ENCODE measurements at regions not wholly inside any gene's neighbourhood (a gene's known extent, or its start where the extent isn't known, plus 50 kb on each side); places are given as distances from the start of the nearest gene placed in this dataset.
A peak's percentile ranks its signal among the peaks of the same experiment; 100 is the strongest.
"Not testable (repeated sequence)": the region's sequence is repeated elsewhere in the genome, so short reads cannot be mapped to it uniquely, and the experiment has no call there.

DNA sequence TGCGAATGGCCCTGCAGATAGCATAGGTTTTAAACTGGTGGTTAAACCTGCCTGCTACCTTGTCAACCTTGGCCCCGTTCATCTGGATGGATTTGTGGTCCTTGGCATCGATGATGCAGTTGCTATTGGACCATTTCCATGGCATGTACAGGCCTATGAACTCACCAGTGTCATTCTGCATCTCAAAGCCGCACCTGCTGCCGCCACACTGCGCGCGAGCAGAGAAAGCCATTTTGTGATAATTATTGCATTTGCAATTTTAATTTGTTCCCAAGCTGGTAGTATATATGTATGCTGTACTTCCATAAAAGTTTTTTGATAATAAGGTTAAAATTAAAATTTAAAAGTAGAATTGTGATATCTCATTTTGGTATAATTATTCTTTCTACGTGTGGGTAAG, 94.8 kb upstream of the UXS1 start:
- no peak for DNase-seq

DNA sequence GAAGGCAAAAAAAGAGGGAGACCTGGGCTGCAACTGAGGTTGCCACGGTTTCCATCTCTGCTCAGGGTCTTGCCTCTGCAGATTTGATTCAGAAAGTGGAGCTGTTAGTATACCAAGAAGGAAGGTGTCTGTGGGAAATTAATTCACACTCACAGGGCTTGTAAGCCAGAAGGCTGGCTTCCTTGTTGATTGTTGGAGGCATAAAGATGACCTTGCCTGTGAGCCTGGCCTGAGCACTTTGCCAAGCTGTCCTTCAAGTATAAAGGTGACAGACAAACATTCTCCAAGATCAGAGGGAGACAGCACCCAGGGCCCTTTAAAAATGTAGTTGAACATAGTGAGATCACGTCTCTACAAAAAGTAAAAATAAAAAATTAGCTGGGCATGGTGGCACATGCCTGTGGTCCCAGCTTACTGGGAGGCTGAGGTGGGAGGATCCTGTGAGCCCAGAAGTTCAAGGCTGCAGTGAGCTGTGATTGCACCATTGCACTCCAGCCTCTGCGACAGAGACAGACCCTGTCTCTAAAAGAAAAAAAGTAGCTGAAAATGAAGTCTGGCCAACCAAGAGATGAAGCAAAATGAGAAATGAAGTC, 91.2 kb upstream of the UXS1 start:
- DNase-seq: no peak

DNA sequence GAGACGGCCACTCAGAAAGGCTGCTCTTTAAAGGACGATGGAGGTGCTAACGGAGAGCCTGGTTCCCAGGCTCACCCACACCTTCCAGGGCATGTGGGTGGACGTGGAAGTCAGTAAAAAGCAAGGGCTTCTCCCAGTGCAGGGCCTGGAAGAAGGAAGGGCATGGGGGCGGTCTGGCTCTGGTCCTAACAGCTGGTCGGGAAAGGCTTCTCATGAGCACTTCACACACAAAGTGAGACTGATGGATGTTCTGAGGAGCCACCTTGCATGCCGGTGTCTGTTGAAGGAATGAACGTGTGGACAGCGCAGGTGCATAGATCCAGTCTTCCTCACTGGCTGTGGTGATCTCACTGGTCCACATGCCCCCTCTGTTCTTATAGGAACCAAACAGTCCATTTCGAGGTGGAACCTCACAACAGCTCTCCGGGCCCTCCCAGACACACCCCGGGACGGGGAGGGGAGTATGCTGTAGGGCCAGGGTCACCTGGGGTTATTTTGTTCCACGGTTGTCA, 90.6 kb upstream of the UXS1 start:
- no peak for DNase-seq

DNA sequence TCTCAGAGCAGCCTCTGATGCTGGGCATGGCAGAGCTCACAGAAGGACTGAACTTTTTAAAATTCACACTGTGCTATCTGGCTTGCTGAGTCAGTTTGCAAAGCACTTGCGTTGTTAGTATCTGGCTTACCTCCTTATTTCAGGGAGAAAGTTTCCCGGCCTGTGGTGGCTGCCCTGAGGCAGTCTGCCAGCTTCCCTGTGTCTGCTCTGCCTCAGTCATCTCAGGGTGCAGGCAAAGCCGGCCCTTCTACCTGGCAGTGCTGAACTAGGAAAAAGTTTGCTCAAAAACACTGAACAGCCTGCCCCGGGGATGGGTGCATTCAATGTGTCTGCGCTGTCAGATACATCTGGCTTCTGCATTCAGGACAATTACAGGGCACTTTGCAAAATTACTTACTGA, 90.2 kb upstream of the UXS1 start:
- no peak for DNase-seq

DNA sequence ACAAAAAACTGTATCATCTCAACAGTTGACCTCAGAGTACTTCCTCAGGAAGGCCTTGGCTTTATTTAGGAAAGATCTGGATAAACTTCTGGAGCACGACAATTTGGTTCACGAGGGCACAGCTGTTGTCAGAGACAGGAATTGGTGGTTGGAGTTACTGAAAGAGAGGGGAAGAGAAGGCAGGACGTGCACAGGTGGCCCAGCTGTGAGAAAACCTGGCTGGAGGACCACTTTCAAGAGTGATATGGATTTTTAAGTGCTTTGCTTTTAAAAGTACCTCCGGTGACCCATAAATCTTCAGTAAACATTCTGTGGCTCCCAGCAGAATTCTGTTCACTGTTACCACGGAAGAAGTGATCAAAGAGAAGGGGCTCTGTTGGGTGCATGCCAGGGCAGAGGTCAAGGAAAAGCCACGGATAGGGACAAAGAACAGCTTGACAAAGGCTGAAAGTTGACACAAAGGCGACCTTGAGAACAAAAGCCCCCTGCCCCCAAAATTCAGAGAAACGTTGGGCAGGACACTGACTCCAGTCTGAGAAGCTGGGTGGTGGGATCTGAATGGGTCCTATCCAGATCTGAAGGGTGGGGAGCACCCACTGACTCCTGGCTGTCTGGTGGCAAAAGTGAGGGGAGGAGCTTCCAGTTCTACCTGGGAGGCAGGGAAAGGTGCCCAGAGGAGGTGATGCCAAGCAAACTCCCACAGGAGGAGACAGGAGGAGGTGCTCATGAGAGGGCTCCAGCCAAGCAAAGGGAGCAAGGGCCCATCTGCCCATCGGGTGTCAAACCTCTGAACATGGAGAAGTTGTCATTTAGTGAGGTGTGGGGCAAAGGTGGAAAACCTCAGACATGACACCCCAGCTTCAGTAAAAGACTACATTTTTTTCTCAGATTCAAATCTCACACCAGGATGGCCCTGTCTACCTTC, 89.4 kb upstream of the UXS1 start:
- DNase-seq: not testable (repeated sequence)

DNA sequence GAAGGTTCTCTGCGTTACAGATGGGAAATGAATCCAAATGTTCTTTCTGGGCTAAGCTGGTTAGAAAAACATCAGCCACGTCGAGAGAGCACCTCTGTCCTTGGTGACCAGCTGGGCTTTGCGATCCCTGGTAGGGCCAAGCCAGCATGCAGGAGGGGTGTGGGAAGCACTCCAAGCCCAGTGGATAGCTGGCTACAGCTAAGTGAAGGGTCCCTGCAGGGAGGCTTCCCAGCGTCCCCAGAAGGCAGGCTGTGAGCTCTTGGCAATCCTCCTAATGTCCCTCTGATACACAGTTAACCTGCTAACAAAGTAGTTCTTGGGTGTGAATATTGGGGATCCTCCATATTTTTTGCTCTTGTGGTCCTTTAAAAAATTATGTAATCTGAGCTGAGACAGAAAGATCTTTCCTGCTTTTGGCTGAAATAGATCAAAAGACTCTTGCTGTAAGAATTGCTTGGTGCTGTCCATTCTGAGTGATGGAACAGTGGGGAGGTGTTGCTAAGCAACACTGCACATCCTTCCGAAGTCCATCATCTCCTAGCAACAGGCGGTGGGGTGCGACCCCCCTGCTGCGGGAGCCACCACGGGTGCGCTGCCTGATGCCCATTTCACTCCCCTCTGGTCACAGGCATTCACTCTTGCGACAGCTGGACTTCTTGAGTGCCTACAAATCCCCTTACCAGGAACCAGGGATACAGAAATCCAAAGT, 88.5 kb upstream of the UXS1 start:
- DNase-seq: no peak

DNA sequence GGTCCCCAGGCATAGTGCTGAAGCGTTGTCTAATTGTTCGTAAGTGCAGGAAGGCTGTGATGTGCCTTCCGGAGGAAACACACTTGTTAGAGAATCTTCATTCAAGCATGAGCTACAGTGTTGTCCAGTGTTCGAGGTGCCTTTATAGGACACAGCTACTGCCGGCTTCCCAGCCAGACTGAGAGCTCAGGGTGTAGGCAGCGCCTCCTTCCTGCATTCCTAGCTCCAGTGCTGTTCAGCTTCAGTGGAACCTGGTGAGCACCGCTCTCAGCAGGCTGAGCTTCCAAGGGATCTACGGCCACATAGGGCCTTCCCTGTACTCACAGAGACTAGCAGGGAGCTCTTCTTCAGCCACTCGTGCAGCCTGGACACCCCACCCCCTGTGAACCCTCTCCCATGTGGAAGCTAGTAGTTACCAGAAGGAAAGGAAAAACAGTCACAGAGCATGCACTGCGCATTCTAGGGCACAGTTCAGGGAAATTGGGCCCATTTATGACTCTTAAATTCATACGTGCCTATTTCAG, 87.9 kb upstream of the UXS1 start:
- not testable (repeated sequence) for DNase-seq

DNA sequence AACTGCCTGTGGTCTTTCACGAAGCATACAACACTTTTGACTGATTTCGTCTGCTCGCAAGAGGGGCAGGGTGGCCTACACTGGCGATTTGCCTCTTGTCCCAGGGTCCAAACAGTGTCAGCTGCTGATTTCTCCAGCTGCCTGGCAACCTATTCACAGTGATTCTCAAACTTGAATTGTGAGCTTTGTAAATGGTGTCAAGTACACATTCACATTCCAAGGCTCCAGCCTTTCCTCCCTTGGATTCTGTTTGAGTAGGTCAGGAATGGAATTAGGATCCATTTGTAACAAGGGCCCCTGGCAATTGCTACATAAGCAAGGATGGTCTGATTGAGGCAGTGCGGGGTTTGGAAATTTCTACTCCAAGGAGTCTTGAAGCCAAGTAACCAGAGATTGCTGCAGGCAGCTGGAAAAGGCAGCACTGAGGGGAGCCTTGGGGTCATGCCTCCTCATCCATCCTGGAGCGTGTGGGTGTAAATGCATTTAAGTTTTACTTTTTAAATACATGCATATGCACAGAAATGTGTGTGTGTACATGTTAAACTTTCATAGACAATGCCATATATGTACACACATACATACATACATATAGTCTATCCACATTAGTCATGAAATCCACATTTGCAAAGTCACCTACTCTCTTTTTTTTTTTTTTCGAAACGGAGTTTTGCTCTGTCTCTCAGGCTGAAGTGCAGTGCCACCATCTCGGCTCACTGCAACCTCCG, 86.8 kb upstream of the UXS1 start:
- no peak for DNase-seq

DNA sequence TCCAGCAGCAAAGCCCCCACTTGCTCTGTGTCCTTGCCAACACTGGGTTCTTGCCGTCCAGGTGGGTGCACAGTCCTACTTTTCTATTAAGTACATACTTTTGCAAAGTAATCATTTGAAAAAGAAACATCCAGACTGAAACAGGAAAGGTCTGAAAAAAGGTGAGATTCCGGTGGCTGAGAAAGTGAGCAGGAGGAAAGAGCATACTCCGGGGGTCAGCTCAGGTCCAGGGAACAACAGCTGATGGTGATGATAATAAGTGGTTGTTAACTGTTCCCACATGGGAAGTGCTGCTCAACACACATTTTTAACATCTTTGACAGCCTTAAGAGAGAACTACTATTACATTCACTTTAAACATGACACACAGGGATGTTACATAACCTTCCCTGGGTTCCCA, 86.1 kb upstream of the UXS1 start:
- no peak for DNase-seq

DNA sequence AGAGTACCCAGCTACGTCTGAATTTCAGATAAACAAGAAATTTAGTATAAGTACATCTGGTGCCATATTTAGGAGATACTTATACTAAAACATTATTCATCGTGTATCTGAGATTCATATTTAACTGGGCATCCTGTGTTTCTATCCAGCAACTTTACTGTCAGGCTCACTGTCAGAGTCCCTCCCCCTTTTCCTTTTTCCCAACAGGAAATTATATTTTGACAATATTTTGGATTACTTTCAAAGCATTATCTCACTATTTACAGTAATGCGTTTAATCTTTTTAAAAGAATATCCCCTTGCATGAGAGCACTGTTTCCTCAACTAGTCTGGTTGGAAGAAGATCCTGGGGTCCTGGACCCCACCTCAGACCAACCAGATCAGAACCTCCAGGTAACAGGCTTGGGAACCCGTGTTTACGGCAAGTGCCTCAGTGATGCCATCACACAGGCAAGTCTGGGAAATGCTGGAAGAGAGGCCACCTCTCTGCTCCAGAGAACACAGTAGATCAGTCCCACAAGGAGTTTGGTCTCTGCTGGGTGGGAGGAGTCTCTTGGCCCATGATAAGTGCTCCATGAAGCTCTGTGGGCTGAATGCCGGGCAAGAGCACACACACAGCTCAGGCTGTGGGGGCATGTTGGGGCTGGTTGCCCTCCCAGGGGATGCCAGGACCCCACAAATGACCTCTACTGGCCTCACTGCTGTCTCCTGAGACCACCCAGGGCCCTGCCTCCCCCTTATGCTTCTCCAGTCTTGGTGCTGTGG, 84.2 kb upstream of the UXS1 start:
- DNase-seq: no peak

DNA sequence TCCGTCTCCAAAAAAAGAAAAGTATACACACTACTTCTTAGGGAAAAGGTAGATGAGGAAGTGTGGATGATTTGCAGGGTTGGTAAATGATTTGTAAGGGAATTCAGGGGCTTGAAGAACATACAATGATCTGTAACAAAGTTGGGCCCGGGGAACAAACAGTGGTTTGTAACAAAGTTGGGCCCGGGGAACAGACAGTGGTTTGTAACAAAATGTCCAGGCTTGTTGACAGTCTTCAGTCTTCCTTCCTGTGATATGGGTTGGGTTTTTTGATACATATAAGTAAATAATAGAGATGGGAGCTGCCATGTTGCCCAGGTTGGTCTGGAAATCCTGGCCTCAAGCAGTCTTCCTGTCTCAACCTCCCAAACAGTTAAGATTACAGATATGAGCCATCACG, 83.3 kb upstream of the UXS1 start:
- no peak for DNase-seq

DNA sequence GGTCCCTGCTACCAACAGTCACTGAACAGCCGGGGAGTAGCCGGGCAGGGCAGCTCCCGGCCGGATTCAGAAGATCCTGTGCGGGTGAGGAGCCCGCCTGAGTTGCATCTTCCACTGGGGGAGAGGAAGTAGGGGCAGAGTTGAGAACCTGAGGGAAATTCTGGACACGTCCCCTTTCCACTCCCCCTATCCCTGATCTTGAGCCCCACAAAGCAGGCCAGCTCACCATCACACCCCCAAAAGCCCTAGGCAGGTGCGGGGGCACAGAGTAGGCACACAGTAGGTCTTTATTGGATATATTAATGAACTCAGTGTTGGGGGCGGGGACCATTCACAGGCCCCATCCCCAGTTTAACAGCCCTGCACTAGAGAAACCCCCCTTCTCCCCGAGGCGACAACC, 81.9 kb upstream of the UXS1 start:
- DNase-seq: no peak

DNA sequence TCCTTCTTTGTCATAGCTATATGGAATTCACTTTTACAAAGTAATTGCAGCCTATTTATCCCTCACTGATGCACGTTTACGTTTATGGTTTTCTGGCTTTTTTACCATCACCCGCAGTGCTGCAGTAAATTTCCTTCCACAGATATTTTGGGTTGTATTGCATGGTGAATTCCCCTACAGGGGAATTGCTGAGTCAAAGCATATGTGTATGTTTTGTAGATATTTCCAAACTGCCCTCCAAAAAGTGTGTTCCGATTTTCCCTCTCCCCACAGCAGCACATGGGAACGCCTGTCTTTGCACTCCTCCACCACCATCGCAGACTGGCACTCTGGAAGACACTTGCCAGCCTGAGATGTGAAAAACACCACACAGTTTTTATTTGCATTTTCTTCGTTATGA, 80.6 kb upstream of the UXS1 start:
- no peak for DNase-seq

DNA sequence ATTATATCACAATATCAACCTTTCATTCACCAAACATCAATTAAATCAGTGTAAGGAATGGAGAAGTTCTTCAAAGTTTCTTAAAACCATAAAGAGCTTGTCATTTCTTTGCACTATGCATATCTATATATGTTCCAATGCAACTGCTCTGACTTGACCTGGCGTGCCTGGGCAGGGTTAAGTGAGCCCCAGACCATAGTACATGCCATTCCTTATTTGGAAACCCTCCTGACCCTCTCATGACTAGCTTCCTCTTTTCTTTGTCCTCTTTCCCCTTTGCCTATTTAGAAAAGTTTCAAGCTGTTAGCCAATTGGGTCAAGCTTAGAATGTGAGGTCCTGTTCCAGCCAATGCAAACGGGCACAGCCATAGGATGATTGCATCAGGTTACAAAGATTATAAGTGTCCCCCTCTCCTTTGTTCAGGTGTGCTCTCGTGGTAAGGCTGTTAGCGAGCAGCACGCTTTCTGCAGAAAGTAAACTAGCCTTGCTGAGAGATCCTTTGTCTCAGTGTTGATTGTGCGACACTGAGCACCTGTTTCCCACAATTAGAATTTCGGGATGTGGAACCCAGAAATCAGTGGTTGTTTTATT, 78.2 kb upstream of the UXS1 start:
- no peak for DNase-seq

DNA sequence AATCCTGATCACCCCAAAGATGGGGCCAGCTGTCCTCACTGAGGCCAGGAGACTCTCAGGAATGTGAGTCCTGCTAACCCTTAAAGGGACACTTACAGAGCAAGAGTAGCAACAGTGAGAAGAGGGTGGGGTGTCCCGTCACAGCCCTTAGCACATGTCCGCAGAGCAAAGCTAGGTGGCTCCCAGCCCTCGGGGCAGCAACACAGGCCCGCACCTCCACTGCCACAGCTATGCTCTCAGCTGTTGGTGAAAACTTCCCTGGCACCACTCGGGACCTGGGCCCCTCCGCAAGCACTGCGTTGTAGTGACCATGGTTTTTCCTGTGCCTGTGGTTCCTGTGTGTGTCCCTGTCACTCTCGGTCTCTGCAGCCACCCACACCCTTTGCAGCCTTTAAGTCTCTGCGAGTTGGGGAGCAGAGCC, 76.4 kb upstream of the UXS1 start:
- DNase-seq: no peak

DNA sequence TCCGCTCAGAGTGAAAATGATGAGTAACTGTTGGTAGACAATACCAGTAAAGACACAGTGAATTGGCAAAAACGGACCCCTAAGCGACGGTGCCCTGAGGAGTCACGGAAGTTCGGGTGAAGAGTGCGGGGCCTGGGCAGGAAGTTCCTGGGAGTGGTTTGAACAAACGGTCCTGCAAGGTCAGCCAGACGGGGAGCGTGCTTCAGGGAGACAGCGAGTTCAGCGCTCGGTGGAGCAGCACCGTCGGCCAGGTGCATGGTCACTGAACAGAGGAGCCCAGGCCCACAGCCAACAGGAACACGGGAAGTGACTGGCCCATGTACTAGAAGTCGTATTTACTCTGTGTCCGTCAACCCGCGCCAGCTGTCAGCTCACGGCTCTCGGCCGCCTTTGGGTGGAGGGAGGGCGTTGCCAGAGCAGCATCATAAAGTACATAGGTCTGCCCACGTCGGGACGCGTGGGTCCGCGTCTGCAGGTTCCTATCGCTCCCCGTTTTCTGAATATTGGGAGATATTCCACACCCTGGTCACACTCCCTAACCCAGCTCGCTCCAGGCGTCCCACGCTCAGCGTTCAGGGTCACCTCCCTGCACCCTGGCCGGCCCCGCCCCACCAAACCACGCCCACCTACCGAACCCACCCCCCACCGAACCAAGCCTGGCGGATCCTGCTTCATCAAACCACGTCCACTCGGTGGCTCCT, 75.6 kb upstream of the UXS1 start:
- peak; percentile 41 for DNase-seq

DNA sequence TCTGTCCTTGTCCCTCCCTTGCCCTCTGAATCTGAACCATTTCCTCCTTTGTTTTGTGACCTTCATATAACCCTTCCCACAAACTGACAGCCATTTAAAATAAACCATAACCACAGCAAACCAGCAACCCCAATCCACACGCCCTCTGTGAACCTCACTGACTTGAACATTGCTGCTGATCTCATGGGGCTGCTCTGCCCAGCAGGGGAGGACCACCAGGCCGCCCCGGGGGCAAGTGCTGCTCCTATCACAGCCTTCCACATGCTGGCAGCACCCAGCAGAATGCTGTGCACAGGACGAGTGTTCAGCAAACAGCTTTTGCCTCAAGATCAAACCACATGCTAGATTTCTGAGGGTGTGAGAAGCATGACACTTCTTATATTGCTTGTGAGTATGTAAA, 73.9 kb upstream of the UXS1 start:
- no peak for DNase-seq

DNA sequence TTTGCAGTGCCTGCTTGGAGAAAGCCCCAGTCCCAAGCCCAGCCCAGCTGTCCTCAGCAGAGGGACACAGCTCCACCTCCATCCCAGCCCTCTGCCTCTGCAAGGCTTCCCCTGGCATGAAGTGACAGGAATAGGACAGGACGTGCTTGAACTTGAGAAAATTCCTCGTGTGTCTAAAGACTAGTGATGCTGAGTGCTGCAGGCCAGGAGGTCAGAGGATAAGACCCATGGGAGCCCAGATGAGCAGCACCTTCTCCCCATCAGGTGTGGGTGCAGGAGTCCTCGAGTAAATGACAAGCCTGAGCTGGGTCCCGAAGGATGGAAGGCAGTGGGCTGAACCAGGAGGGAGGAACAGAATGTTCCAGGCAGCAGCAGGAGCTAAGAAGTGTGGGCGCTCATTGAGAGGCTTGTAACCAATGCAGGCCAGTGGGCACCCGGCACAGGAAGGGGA, 67.8 kb upstream of the UXS1 start:
- DNase-seq: no peak

DNA sequence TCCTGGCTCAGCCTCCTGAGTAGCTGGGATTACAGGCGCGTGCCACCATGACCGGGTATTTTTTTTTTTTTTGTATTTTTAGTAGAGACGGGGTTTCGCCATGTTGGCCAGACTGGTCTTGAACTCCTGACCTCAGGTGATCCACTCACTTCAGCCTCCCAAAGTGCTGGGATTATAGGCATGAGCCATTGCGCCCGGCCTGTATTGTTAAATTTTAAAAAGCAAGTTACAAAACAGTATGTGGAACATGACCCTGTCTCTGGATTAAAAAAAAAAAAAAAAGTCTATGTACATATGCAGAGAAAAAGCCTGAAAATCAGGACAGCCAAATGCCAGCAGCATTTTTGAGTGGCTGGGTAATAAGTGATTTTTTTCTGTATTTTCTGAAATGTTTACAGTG, 64.8 kb upstream of the UXS1 start:
- DNase-seq: not testable (repeated sequence)

DNA sequence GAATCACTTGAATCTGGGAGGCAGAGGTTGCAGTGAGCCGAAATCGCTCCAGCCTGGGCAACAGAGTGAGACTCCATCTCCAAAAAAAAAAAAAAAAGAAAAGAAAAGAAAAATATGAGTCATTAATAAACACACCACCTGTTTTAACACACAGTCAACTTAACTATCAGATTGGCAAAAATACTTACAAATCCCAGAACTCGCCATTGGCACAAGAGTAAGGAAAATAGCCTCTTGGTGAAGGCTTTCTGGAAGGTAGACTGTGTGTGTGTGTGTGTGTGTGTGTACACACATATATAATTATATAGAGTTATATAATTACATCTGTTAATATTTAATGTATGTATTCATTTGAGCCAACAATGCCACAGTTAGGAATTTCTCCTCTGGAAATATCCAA, 63.7 kb upstream of the UXS1 start:
- DNase-seq: no peak

DNA sequence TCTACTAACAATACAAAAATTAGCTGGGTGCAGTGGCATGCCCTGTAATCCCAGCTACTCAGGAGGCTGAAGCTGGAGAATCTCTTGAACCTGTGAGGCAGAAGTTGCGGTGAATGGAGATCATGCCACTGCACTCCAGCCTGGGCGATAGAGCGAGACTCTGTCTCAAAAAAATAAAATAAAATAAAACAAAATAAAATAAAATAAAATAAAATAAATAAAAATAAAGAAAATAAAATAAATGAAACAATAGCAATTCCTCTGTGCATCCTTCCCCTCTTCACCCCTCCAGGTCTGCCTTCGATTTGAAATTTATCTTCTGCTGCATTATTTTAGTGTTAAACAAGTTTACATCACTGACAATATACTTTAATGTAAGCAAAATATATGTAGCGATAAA, 63.0 kb upstream of the UXS1 start:
- no peak for DNase-seq

All from activated CD4-positive, alpha-beta T cell treated with anti-CD3 and anti-CD28 coated beads, Interleukin-2, Interleukin-6, amounts not matched to agents 100 ng/mL and 50 ng/mL, durations not matched to agents 16 hours and 8 hours (primary cell).